ENCODE measurements at regions not wholly inside any gene's neighbourhood (a gene's known extent, or its start where the extent isn't known, plus 50 kb on each side); places are given as distances from the start of the nearest gene placed in this dataset.

DNA sequence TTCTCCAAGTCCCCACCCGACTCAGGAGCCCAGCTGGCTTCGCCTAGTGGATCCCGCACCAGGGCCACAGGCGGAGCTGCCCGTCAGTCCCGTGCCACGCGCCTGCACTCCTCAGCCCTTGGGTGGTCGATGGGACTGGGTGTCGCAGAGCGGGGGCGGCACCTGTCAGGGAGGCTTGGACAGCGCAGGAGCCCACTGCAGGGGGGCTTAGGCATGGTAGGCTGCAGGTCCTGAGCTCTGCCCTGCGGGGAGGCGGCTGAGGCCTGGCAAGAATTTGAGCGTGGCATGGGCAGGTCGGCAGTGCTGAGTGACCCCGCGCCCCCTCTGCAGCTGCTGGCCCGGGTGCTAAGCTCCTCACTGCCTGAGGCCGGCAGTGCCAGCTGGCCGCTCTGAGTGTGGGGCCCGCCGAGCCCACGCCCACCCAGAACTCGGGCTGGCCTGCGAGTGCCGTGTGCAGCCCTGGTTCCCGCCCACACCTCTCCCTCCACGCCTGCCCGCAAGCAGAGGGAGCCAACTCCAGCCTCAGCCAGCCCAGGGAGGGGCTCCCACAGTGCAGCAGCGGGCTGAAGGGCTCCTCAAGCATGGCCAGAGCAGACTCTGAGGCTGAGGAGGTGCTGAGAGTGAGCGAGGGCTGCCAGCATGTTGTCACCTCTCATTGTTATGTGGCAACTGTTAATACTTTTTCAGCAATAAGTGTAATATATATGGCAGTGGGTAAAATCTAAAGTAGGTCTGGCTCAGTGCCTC, 548.4 kb upstream of the BRINP3 start:
- CTCF ChIA-PET, result no interaction called here
- Histone ChIP-seq H3K9me3 (ENCODE audit: control insufficient read depth, insufficient read depth, low read depth, low read length) (no peaks in the 10 kb centered on the region), H3K4me3 (ENCODE audit: low read depth in 2 of 2, low read length in 2 of 2) (no peak overlapping the region), H3K36me3 (ENCODE audit: control insufficient read depth, insufficient read depth, low read length) (no peaks in the 10 kb centered on the region), H3K4me1 (ENCODE audit: control insufficient read depth, insufficient read depth, low read length) (no peaks in the 10 kb centered on the region), H3K27me3 (ENCODE audit: control insufficient read depth, insufficient read depth, low read length) (no peaks in the 10 kb centered on the region), H3K27ac (ENCODE audit: low read length) (no peak overlapping the region)
- ATAC-seq (no peak), DNase-seq (ENCODE audit: low read depth, low spot score) (no peak)
- in situ Hi-C loops (cut with HindIII; ENCODE audit: low pct_unique_long_range_greater_than_20kb, low sequenced_read_pairs), result no loop called here
- POLR2A ChIA-PET, result no interaction called here
- intact Hi-C loops (cut with micrococcal nuclease; ENCODE audit: unreplicated experiment), result no loop called here
- no TSS peak for BruUV-seq (replicated peaks)
- TF ChIP-seq, protein P1, sequence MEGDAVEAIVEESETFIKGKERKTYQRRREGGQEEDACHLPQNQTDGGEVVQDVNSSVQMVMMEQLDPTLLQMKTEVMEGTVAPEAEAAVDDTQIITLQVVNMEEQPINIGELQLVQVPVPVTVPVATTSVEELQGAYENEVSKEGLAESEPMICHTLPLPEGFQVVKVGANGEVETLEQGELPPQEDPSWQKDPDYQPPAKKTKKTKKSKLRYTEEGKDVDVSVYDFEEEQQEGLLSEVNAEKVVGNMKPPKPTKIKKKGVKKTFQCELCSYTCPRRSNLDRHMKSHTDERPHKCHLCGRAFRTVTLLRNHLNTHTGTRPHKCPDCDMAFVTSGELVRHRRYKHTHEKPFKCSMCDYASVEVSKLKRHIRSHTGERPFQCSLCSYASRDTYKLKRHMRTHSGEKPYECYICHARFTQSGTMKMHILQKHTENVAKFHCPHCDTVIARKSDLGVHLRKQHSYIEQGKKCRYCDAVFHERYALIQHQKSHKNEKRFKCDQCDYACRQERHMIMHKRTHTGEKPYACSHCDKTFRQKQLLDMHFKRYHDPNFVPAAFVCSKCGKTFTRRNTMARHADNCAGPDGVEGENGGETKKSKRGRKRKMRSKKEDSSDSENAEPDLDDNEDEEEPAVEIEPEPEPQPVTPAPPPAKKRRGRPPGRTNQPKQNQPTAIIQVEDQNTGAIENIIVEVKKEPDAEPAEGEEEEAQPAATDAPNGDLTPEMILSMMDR (IDR thresholded peaks at IDR 0.05), result no peak
- TF ChIP-seq TCF7L2 (IDR thresholded peaks at IDR 0.05; ENCODE audit: low read depth, low read length) (no peak), POLR2AphosphoS5 (IDR thresholded peaks at IDR 0.05; ENCODE audit: low read depth, low read length) (no peak), REST (IDR thresholded peaks at IDR 0.05; ENCODE audit: insufficient read depth in 1 of 2, low read depth in 2 of 2, low read length in 1 of 2) (no peak), SIN3A (IDR thresholded peaks at IDR 0.05; ENCODE audit: borderline replicate concordance, insufficient read depth, low read depth, low read length) (no peak)

GRCh38 chr1:191026828-191027227, 549.2 kb upstream of the BRINP3 start:
- no TSS peak for BruUV-seq (replicated peaks)
- in situ Hi-C loops (cut with HindIII; ENCODE audit: low pct_unique_long_range_greater_than_20kb, low sequenced_read_pairs), result no loop called here
- CTCF ChIA-PET, result no interaction called here

GRCh38 chr1:191034132-191034531, 556.5 kb upstream of the BRINP3 start:
- Histone ChIP-seq H3K9me3 (ENCODE audit: control insufficient read depth, insufficient read depth, low read depth, low read length) (no peaks in the 10 kb centered on the region), H3K36me3 (ENCODE audit: control insufficient read depth, insufficient read depth, low read length) (no peaks in the 10 kb centered on the region), H3K4me1 (ENCODE audit: control insufficient read depth, insufficient read depth, low read length) (no peaks in the 10 kb centered on the region), H3K4me3 (ENCODE audit: low read depth in 2 of 2, low read length in 2 of 2) (no peak overlapping the region), H3K27ac (ENCODE audit: low read length) (no peak overlapping the region), H3K27me3 (ENCODE audit: control insufficient read depth, insufficient read depth, low read length) (no peaks in the 10 kb centered on the region)
- ChIA-PET CTCF (no interaction called here), POLR2A (no interaction called here)
- TF ChIP-seq TCF7L2 (IDR thresholded peaks at IDR 0.05; ENCODE audit: low read depth, low read length) (no peak), POLR2AphosphoS5 (IDR thresholded peaks at IDR 0.05; ENCODE audit: low read depth, low read length) (no peak), REST (IDR thresholded peaks at IDR 0.05; ENCODE audit: insufficient read depth in 1 of 2, low read depth in 2 of 2, low read length in 1 of 2) (no peak), SIN3A (IDR thresholded peaks at IDR 0.05; ENCODE audit: borderline replicate concordance, insufficient read depth, low read depth, low read length) (no peak)
- TF ChIP-seq, protein P1 (IDR thresholded peaks at IDR 0.05), result no peak
- DNase-seq (ENCODE audit: low read depth, low spot score), result no peak
- intact Hi-C loops (cut with micrococcal nuclease; ENCODE audit: unreplicated experiment), result no loop called here
- no peak for ATAC-seq
- BruUV-seq (replicated peaks), result no TSS peak
- in situ Hi-C loops (cut with HindIII; ENCODE audit: low pct_unique_long_range_greater_than_20kb, low sequenced_read_pairs), result no loop called here

More at GRCh38 chr1:191026828-191027227, 549.2 kb upstream of the BRINP3 start:
- Histone ChIP-seq H3K36me3 (ENCODE audit: control insufficient read depth, insufficient read depth, low read length) (no peaks in the 10 kb centered on the region), H3K27me3 (ENCODE audit: control insufficient read depth, insufficient read depth, low read length) (no peaks in the 10 kb centered on the region), H3K4me3 (ENCODE audit: low read depth in 2 of 2, low read length in 2 of 2) (no peak overlapping the region), H3K9me3 (ENCODE audit: control insufficient read depth, insufficient read depth, low read depth, low read length) (no peaks in the 10 kb centered on the region), H3K4me1 (ENCODE audit: control insufficient read depth, insufficient read depth, low read length) (no peaks in the 10 kb centered on the region), H3K27ac (ENCODE audit: low read length) (no peak overlapping the region)
- POLR2A ChIA-PET, result no interaction called here
- TF ChIP-seq SIN3A (IDR thresholded peaks at IDR 0.05; ENCODE audit: borderline replicate concordance, insufficient read depth, low read depth, low read length) (no peak), TCF7L2 (IDR thresholded peaks at IDR 0.05; ENCODE audit: low read depth, low read length) (no peak), POLR2AphosphoS5 (IDR thresholded peaks at IDR 0.05; ENCODE audit: low read depth, low read length) (no peak)
- intact Hi-C loops (cut with micrococcal nuclease; ENCODE audit: unreplicated experiment), result no loop called here
- ATAC-seq (no peak), DNase-seq (ENCODE audit: low read depth, low spot score) (no peak)
